GM13977 (cell line): ENCODE measurements at regions not wholly inside any gene's neighbourhood (a gene's known extent, or its start where the extent isn't known, plus 50 kb on each side); places are given as distances from the start of the nearest gene placed in this dataset.
"Not testable (repeated sequence)": the region's sequence is repeated elsewhere in the genome, so short reads cannot be mapped to it uniquely, and the experiment has no call there.

Experiments
- DNase-seq: peaks from one replicate; pipeline ENCODE4 v3.0.0; 2012; ENCODE audit warnings: low spot score
- in situ Hi-C: fragments of 300-500 bp; cut with MboI; formaldehyde crosslinking; loops from one replicate; pipeline ENCODE4 v1.12.0; 2022; ENCODE audit warnings: low sequenced_read_pairs, low pct_unique_long_range_greater_than_20kb, mixed read lengths, inconsistent platforms; ENCODE audit not compliant: unreplicated experiment
- TF ChIP-seq, protein P1 (sequence below): IDR thresholded peaks from 2 replicates; pipeline ENCODE4 v1.5.1; 2012; ENCODE audit warnings: mild to moderate bottlenecking, control low read depth; ENCODE audit not compliant: insufficient read depth; ENCODE audit errors: extremely low read depth, missing control alignments

- no peak for DNase-seq
- in situ Hi-C loops = no loop called here
- TF ChIP-seq, protein P1, sequence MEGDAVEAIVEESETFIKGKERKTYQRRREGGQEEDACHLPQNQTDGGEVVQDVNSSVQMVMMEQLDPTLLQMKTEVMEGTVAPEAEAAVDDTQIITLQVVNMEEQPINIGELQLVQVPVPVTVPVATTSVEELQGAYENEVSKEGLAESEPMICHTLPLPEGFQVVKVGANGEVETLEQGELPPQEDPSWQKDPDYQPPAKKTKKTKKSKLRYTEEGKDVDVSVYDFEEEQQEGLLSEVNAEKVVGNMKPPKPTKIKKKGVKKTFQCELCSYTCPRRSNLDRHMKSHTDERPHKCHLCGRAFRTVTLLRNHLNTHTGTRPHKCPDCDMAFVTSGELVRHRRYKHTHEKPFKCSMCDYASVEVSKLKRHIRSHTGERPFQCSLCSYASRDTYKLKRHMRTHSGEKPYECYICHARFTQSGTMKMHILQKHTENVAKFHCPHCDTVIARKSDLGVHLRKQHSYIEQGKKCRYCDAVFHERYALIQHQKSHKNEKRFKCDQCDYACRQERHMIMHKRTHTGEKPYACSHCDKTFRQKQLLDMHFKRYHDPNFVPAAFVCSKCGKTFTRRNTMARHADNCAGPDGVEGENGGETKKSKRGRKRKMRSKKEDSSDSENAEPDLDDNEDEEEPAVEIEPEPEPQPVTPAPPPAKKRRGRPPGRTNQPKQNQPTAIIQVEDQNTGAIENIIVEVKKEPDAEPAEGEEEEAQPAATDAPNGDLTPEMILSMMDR = no peak
Observed at GRCh38 chr5:77900691-77901090, 124.6 kb upstream of the TBCA start.

DNA sequence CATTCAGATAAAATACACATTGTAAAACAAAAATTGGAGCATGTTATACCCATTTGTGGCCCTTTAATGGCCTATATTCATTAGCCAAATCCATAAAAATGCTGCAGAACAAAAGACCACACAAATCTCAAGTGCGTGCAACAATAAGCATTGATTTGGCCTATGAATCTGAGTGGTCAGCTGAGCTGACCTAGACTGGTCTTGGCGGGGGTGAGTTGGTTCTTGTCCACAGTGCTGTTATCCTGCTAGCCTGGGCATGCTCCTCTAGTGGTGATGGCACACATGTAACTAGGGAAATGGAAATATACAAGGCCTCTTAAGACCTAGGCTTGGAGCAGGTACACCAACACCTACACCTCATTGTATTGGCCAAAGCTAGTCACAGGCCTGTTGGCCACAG is 122.2 kb upstream of the TBCA start:
- in situ Hi-C loops = no loop called here
- TF ChIP-seq, protein P1 = no peak
- no peak for DNase-seq

DNA sequence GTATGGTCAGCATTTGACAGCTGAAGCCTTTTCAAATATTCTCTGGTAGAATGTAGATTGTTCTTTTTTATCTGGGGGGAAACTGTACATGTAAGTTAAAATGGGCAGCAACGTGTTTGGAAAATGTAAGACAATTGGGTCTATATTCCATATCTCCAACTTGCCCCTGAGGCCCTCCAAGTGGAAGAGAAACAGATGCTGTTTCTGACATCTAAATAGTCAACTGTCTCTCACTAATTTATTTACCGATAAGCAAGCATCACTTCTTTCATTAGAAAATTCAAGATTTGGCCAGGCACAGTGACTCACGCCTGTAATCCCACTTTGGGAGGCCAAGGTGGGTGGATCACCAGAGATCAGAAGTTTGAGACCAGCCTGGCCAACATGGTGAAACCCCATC is 120.2 kb upstream of the TBCA start:
- DNase-seq = no peak
- TF ChIP-seq, protein P1 = no peak
- in situ Hi-C loops = no loop called here

- DNase-seq, in situ Hi-C loops: not testable (repeated sequence)
Observed at GRCh38 chr5:77894103-77894502, 118.0 kb upstream of the TBCA start.

GRCh38 chr5:77893225-77893860 is 117.2 kb upstream of the TBCA start:
- DNase-seq = no peak
- in situ Hi-C loops = no loop called here

GRCh38 chr5:77892061-77893010 is 116.2 kb upstream of the TBCA start:
- TF ChIP-seq, protein P1 = no peak
- DNase-seq = no peak
- in situ Hi-C loops = no loop called here

More at GRCh38 chr5:77893225-77893860, 117.2 kb upstream of the TBCA start:
- TF ChIP-seq, protein P1 = no peak

DNA sequence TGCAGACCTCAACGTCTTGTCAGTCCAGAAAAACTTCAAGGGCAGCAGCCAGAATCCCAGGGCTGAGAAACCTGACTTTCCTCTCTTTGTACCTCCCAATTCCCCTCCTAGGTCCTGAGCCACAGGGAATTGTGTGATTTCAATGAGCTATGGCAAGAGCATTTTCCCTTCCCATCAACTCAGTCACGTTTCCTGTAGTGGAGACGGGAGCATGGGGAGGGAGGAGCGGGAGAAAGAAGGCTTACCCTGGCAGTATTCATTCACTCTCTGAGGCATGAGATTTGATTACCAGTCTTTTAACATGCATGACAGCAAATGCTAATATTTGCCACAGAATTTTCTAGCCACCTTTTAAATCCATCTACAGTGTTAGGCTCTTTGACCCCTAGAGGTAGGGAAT is 109.4 kb upstream of the TBCA start:
- DNase-seq = no peak
- TF ChIP-seq, protein P1 = no peak
- in situ Hi-C loops = no loop called here
